Erythroblast (primary cell): ENCODE measurements at regions not wholly inside any gene's neighbourhood (a gene's known extent, or its start where the extent isn't known, plus 50 kb on each side); places are given as distances from the start of the nearest gene placed in this dataset.

ENCODE experiments used
- DNase-seq, 2 experiments: peaks; one replicate each; lab custom pipeline; 2025; lab: John Stamatoyannopoulos, UW
- GATA1 ChIP-seq: IDR thresholded peaks from 2 replicates; pipeline ENCODE4 v1.6.1; 2011; ENCODE audit warnings: low read depth, mild to moderate bottlenecking, control low read depth, low read length, moderate library complexity
- POLR2A ChIP-seq: IDR thresholded peaks from 2 replicates; pipeline ENCODE4 v1.6.1; 2011; ENCODE audit warnings: mild to moderate bottlenecking, low read length

- TF ChIP-seq GATA1 = no peak
- no peak for DNase-seq
These were observed 585.0 kb upstream of the CDH6 start for GRCh38 chr5:30608501-30608900.

GRCh38 chr5:30607301-30607894, 586.1 kb upstream of the CDH6 start:
- DNase-seq = no peak

GRCh38 chr5:30605693-30606268, 587.7 kb upstream of the CDH6 start:
- no peak for DNase-seq
- no peak for TF ChIP-seq GATA1
- TF ChIP-seq POLR2A = no peak

More at GRCh38 chr5:30607301-30607894, 586.1 kb upstream of the CDH6 start:
- TF ChIP-seq POLR2A (no peak), GATA1 (no peak)

GRCh38 chr5:30604648-30605262, 588.7 kb upstream of the CDH6 start:
- no peak for DNase-seq
- TF ChIP-seq POLR2A (no peak), GATA1 (no peak)

- no peak for DNase-seq
- no peak for TF ChIP-seq POLR2A
These were observed 592.6 kb upstream of the CDH6 start for GRCh38 chr5:30600892-30601291.

GRCh38 chr5:30596495-30597064, 596.9 kb upstream of the CDH6 start:
- TF ChIP-seq POLR2A (no peak), GATA1 (no peak)

GRCh38 chr5:30594331-30594730, 599.2 kb upstream of the CDH6 start:
- no peak for TF ChIP-seq GATA1
- DNase-seq = no peak

More at GRCh38 chr5:30596495-30597064, 596.9 kb upstream of the CDH6 start:
- no peak for DNase-seq

- DNase-seq = no peak
- no peak for TF ChIP-seq POLR2A
- TF ChIP-seq GATA1 = no peak
These were observed 600.7 kb upstream of the CDH6 start for GRCh38 chr5:30592833-30593232.

GRCh38 chr5:30581198-30581935, 612.1 kb upstream of the CDH6 start:
- TF ChIP-seq POLR2A (no peak), GATA1 (no peak)
- DNase-seq = no peak

- TF ChIP-seq POLR2A (no peak), GATA1 (no peak)
- no peak for DNase-seq
These were observed 618.7 kb upstream of the CDH6 start for GRCh38 chr5:30574761-30575160.

GRCh38 chr5:30572279-30572678, 621.2 kb upstream of the CDH6 start:
- TF ChIP-seq GATA1 = no peak
- no peak for TF ChIP-seq POLR2A
- no peak for DNase-seq

- DNase-seq = no peak
- no peak for TF ChIP-seq GATA1
- TF ChIP-seq POLR2A = no peak
These were observed 631.7 kb upstream of the CDH6 start for GRCh38 chr5:30561771-30562170.

- TF ChIP-seq POLR2A (no peak), GATA1 (no peak)
- no peak for DNase-seq
These were observed 641.9 kb upstream of the CDH6 start for GRCh38 chr5:30551618-30552017.
